HEK293 (cell line): ENCODE measurements at regions not wholly inside any gene's neighbourhood (a gene's known extent, or its start where the extent isn't known, plus 50 kb on each side); places are given as distances from the start of the nearest gene placed in this dataset.

Experiments
- CTCF ChIA-PET: fragments of 350-600 bp; formaldehyde crosslinking; extraction: SDS; loops from one replicate; lab custom pipeline; 2021; ENCODE audit warnings: antibody characterized with exemption; lab: Yijun Ruan, JAX
- POLR2A ChIA-PET: fragments of 300-600 bp; formaldehyde crosslinking; extraction: SDS; loops from one replicate; lab custom pipeline; 2020; ENCODE audit warnings: antibody characterized with exemption, inconsistent platforms; lab: Yijun Ruan, JAX
- H3K27ac ChIP-seq: fragments of 200-500 bp; sonication (Bioruptor generic); 2 replicates; pipeline ENCODE4 v1.5.1; 2014; ENCODE audit warnings: low read depth, low read length, control low read depth, inconsistent platforms; ENCODE audit errors: extremely low read depth
- H3K36me3 ChIP-seq, 2 experiments: fragments of 200-500 bp in 1 of 2; sonication (Bioruptor generic) in 1 of 2; 1 replicate in 1 of 2; 2 replicates in 1 of 2; pipeline ENCODE4 v1.5.1; 2014 to 2017; ENCODE audit warnings: inconsistent platforms in 2 of 2, low read length in 2 of 2; ENCODE audit not compliant: control insufficient read depth in 2 of 2, insufficient read depth in 1 of 2
- H3K4me1 ChIP-seq: fragments of 200-500 bp; sonication (Bioruptor generic); 2 replicates; pipeline ENCODE4 v1.5.1; 2014; ENCODE audit warnings: mild to moderate bottlenecking, low read length, inconsistent platforms; ENCODE audit not compliant: control insufficient read depth, insufficient read depth
- H3K4me3 ChIP-seq: 2 replicates; pipeline ENCODE4 v1.5.1; 2011; ENCODE audit warnings: low read depth, mild to moderate bottlenecking, control low read depth, low read length, moderate library complexity
- H3K9me3 ChIP-seq: fragments of 200-500 bp; sonication (Bioruptor generic); 2 replicates; pipeline ENCODE4 v1.5.1; 2014; ENCODE audit warnings: low read depth, low read length, inconsistent platforms; ENCODE audit not compliant: control insufficient read depth, insufficient read depth
- BCL11B ChIP-seq: fragments of 450-650 bp; formaldehyde crosslinking; IDR thresholded peaks from 2 replicates; pipeline ENCODE4 v1.5.1; 2016; ENCODE audit warnings: low read depth, missing biosample characterization, missing genetic modification characterization
- GLIS1 ChIP-seq: fragments of 450-650 bp; formaldehyde crosslinking; IDR thresholded peaks from 2 replicates; pipeline ENCODE4 v1.5.1; 2016; ENCODE audit warnings: missing biosample characterization, missing genetic modification characterization
- MYNN ChIP-seq: fragments of 450-650 bp; formaldehyde crosslinking; IDR thresholded peaks from 2 replicates; pipeline ENCODE4 v1.5.1; 2016; ENCODE audit warnings: missing biosample characterization, missing genetic modification characterization, borderline replicate concordance
- MZF1 ChIP-seq: fragments of 450-650 bp; formaldehyde crosslinking; IDR thresholded peaks from 2 replicates; pipeline ENCODE4 v1.5.1; 2017; ENCODE audit warnings: missing biosample characterization, missing genetic modification characterization, borderline replicate concordance
- SCRT1 ChIP-seq: fragments of 450-650 bp; formaldehyde crosslinking; IDR thresholded peaks from 2 replicates; pipeline ENCODE4 v1.5.1; 2016; ENCODE audit warnings: missing biosample characterization, missing genetic modification characterization, borderline replicate concordance
- ZBTB1 ChIP-seq: fragments of 450-650 bp; formaldehyde crosslinking; IDR thresholded peaks from 2 replicates; pipeline ENCODE4 v1.5.1; 2016; ENCODE audit warnings: missing biosample characterization, missing genetic modification characterization
- ZFP37 ChIP-seq: fragments of 450-650 bp; formaldehyde crosslinking; IDR thresholded peaks from 2 replicates; pipeline ENCODE4 v1.5.1; 2016; ENCODE audit warnings: missing biosample characterization, missing genetic modification characterization
- ZNF114 ChIP-seq: fragments of 450-650 bp; formaldehyde crosslinking; IDR thresholded peaks from 2 replicates; pipeline ENCODE4 v1.5.0; 2017; ENCODE audit warnings: missing biosample characterization, missing genetic modification characterization
- ZNF16 ChIP-seq: fragments of 450-650 bp; formaldehyde crosslinking; IDR thresholded peaks from 2 replicates; pipeline ENCODE4 v1.5.1; 2016; ENCODE audit warnings: low read depth, missing biosample characterization, missing genetic modification characterization
- ZNF19 ChIP-seq: fragments of 450-650 bp; formaldehyde crosslinking; IDR thresholded peaks from 2 replicates; pipeline ENCODE4; 2016; ENCODE audit warnings: missing biosample characterization, missing genetic modification characterization, low read depth
- ZNF211 ChIP-seq: fragments of 450-650 bp; formaldehyde crosslinking; IDR thresholded peaks from 2 replicates; pipeline ENCODE4 v1.5.1; 2016; ENCODE audit warnings: low read depth, missing biosample characterization, missing genetic modification characterization
- ZNF239 ChIP-seq: fragments of 450-650 bp; formaldehyde crosslinking; IDR thresholded peaks from 2 replicates; pipeline ENCODE4 v1.5.1; 2016; ENCODE audit warnings: missing biosample characterization, missing genetic modification characterization
- ZNF266 ChIP-seq: fragments of 450-650 bp; formaldehyde crosslinking; IDR thresholded peaks from 2 replicates; pipeline ENCODE4 v1.5.1; 2016; ENCODE audit warnings: missing biosample characterization, missing genetic modification characterization, low read depth
- ZNF341 ChIP-seq: fragments of 450-650 bp; formaldehyde crosslinking; IDR thresholded peaks from 2 replicates; pipeline ENCODE4; 2016; ENCODE audit warnings: low read depth, missing biosample characterization, missing genetic modification characterization
- ZNF433 ChIP-seq: fragments of 450-650 bp; formaldehyde crosslinking; IDR thresholded peaks from 2 replicates; pipeline ENCODE4 v1.5.1; 2016; ENCODE audit warnings: missing biosample characterization, missing genetic modification characterization, low read depth
- ZNF48 ChIP-seq: fragments of 450-650 bp; formaldehyde crosslinking; IDR thresholded peaks from 2 replicates; pipeline ENCODE4 v1.5.1; 2016; ENCODE audit warnings: missing biosample characterization, missing genetic modification characterization
- ZNF501 ChIP-seq: fragments of 450-650 bp; formaldehyde crosslinking; IDR thresholded peaks from 2 replicates; pipeline ENCODE4 v1.5.1; 2016; ENCODE audit warnings: missing biosample characterization, missing genetic modification characterization
- ZNF521 ChIP-seq: fragments of 450-650 bp; formaldehyde crosslinking; IDR thresholded peaks from 2 replicates; pipeline ENCODE4 v1.5.1; 2017; ENCODE audit warnings: missing biosample characterization, mild to moderate bottlenecking, missing genetic modification characterization
- ZNF549 ChIP-seq: fragments of 450-650 bp; IDR thresholded peaks from 2 replicates; pipeline ENCODE4 v1.5.1; 2018; ENCODE audit warnings: missing biosample characterization, missing genetic modification characterization, mild to moderate bottlenecking, inconsistent platforms, moderate library complexity
- ZNF561 ChIP-seq: fragments of 450-650 bp; IDR thresholded peaks from 2 replicates; pipeline ENCODE4 v1.5.1; 2018; ENCODE audit warnings: missing biosample characterization, missing genetic modification characterization, borderline replicate concordance
- ZNF585B ChIP-seq: fragments of 450-650 bp; formaldehyde crosslinking; IDR thresholded peaks from 2 replicates; pipeline ENCODE4 v1.5.1; 2016; ENCODE audit warnings: missing biosample characterization, missing genetic modification characterization
- ZNF623 ChIP-seq: fragments of 450-650 bp; formaldehyde crosslinking; IDR thresholded peaks from 2 replicates; pipeline ENCODE4 v1.5.1; 2016; ENCODE audit warnings: missing biosample characterization, missing genetic modification characterization
- ZNF701 ChIP-seq: fragments of 450-650 bp; formaldehyde crosslinking; IDR thresholded peaks from 2 replicates; pipeline ENCODE4 v1.5.1; 2016; ENCODE audit warnings: missing biosample characterization, missing genetic modification characterization
- ZNF76 ChIP-seq: fragments of 450-650 bp; formaldehyde crosslinking; IDR thresholded peaks from 2 replicates; pipeline ENCODE4; 2016; ENCODE audit warnings: low read depth, missing biosample characterization, missing genetic modification characterization, borderline replicate concordance
- ZNF777 ChIP-seq: fragments of 450-650 bp; formaldehyde crosslinking; IDR thresholded peaks from 2 replicates; pipeline ENCODE4 v1.5.1; 2017; ENCODE audit warnings: missing biosample characterization, missing genetic modification characterization, borderline replicate concordance
- ZNF785 ChIP-seq: fragments of 450-650 bp; formaldehyde crosslinking; IDR thresholded peaks from 2 replicates; pipeline ENCODE4 v1.5.1; 2016; ENCODE audit warnings: missing biosample characterization, missing genetic modification characterization
- TF ChIP-seq, protein P1 (sequence below): fragments of 450-650 bp; formaldehyde crosslinking; conservative IDR thresholded peaks from 2 replicates; pipeline ENCODE4 v1.5.1; 2016; ENCODE audit warnings: low read depth, missing biosample characterization, missing genetic modification characterization
- TF ChIP-seq, protein P2 (sequence below): fragments of 450-650 bp; formaldehyde crosslinking; IDR thresholded peaks from 2 replicates; pipeline ENCODE4; 2016; ENCODE audit warnings: missing biosample characterization, missing genetic modification characterization
- TF ChIP-seq, protein P3 (sequence below): fragments of 450-650 bp; formaldehyde crosslinking; IDR thresholded peaks from 2 replicates; pipeline ENCODE4 v1.5.1; 2016; ENCODE audit warnings: missing biosample characterization, missing genetic modification characterization

DNA sequence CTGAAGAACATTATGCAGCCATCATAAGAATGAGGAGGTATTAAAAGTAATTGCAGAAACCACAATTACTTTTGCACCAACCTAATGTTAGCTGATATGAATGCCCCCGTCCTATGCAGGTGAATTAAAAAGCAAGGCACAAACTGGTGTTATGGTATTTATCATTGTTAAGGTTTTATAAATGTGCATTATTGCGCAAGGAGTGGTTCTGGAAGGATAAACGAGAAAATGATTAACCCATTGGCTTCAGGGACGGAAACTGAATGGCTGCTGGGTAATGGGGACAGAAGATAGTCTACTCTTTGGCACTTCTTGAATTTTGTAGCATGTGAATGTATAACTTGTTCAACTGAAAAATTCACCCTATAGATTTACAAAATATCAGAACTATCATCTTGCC lies 148.6 kb upstream of the SALL4 start:
- Histone ChIP-seq H3K4me1 (no peaks in the 10 kb centered on the region), H3K27ac (no peak overlapping the region), H3K36me3 (no peaks in the 10 kb centered on the region), H3K9me3 (no peaks in the 10 kb centered on the region), H3K4me3 (no peak overlapping the region)
- CTCF ChIA-PET = interaction anchor here (0.5 kb wide), 1 partner anchor 239 kb away, joined by 3 read pairs; no protein-coding TSS in a partner anchor
- POLR2A ChIA-PET = no interaction called here
- TF ChIP-seq ZNF266 (tag by site-specific recombination) = no peak
- no peak for TF ChIP-seq MYNN
- no peak for TF ChIP-seq ZNF433
- TF ChIP-seq ZNF623 = no peak
- TF ChIP-seq ZNF521 = no peak
- TF ChIP-seq, protein P1, sequence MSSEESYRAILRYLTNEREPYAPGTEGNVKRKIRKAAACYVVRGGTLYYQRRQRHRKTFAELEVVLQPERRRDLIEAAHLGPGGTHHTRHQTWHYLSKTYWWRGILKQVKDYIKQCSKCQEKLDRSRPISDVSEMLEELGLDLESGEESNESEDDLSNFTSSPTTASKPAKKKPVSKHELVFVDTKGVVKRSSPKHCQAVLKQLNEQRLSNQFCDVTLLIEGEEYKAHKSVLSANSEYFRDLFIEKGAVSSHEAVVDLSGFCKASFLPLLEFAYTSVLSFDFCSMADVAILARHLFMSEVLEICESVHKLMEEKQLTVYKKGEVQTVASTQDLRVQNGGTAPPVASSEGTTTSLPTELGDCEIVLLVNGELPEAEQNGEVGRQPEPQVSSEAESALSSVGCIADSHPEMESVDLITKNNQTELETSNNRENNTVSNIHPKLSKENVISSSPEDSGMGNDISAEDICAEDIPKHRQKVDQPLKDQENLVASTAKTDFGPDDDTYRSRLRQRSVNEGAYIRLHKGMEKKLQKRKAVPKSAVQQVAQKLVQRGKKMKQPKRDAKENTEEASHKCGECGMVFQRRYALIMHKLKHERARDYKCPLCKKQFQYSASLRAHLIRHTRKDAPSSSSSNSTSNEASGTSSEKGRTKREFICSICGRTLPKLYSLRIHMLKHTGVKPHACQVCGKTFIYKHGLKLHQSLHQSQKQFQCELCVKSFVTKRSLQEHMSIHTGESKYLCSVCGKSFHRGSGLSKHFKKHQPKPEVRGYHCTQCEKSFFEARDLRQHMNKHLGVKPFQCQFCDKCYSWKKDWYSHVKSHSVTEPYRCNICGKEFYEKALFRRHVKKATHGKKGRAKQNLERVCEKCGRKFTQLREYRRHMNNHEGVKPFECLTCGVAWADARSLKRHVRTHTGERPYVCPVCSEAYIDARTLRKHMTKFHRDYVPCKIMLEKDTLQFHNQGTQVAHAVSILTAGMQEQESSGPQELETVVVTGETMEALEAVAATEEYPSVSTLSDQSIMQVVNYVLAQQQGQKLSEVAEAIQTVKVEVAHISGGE (tag by site-specific recombination) = no peak
- TF ChIP-seq, protein P2, sequence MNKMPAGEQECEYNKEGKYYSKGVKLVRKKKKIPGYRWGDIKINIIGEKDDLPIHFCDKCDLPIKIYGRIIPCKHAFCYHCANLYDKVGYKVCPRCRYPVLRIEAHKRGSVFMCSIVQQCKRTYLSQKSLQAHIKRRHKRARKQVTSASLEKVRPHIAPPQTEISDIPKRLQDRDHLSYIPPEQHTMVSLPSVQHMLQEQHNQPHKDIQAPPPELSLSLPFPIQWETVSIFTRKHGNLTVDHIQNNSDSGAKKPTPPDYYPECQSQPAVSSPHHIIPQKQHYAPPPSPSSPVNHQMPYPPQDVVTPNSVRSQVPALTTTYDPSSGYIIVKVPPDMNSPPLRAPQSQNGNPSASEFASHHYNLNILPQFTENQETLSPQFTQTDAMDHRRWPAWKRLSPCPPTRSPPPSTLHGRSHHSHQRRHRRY (tag by site-specific recombination) = no peak
- TF ChIP-seq ZNF701 (tag by site-specific recombination) = no peak
- no peak for TF ChIP-seq ZNF239 (tag by site-specific recombination)
- no peak for TF ChIP-seq ZNF785
- TF ChIP-seq ZNF19 (tag by site-specific recombination) = no peak
- no peak for TF ChIP-seq ZNF16 (tag by site-specific recombination)
- TF ChIP-seq ZNF561 (tag by site-specific recombination) = no peak
- no peak for TF ChIP-seq BCL11B (tag by site-specific recombination)
- no peak for TF ChIP-seq ZNF549 (tag by site-specific recombination)
- no peak for TF ChIP-seq ZNF76 (tag by site-specific recombination)
- TF ChIP-seq, all 188 proteins: peak for 0

DNA sequence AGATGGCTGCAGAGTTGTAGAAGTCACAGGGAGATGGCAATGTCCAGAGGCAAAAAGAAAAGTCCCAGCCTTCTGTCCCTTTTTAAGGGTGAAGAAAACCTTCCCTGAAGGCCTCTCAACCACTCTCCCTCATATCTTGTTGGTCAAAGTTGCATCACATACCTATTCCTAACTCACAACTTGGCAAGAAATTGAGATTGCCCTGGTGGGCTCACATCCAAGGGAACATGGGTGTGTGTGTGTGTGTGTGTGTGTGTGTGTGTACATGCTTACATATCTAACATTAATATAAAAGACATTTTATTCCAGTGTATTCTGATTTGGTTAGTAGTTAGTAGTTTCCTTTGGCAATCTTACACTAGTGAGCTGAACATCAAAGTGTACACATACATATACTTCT lies 144.3 kb upstream of the SALL4 start:
- Histone ChIP-seq H3K9me3 (no peaks in the 10 kb centered on the region), H3K4me1 (no peaks in the 10 kb centered on the region), H3K36me3 (no peaks in the 10 kb centered on the region), H3K4me3 (no peak overlapping the region), H3K27ac (no peak overlapping the region)
- CTCF ChIA-PET = interaction anchor here (1.2 kb wide), 1 partner anchor 19 kb away, joined by 3 read pairs; no protein-coding TSS in a partner anchor
- POLR2A ChIA-PET = no interaction called here
- TF ChIP-seq ZNF585B (tag by site-specific recombination) (no peak), GLIS1 (tag by site-specific recombination) (no peak), ZNF114 (tag by site-specific recombination) (no peak), ZNF777 (tag by site-specific recombination) (no peak), ZNF48 (tag by site-specific recombination) (no peak), ZNF341 (tag by site-specific recombination) (no peak), SCRT1 (tag by site-specific recombination) (no peak), ZBTB1 (tag by site-specific recombination) (no peak), ZFP37 (tag by site-specific recombination) (no peak), MZF1 (no peak), ZNF501 (tag by site-specific recombination) (no peak), ZNF211 (no peak)
- TF ChIP-seq, protein P3, sequence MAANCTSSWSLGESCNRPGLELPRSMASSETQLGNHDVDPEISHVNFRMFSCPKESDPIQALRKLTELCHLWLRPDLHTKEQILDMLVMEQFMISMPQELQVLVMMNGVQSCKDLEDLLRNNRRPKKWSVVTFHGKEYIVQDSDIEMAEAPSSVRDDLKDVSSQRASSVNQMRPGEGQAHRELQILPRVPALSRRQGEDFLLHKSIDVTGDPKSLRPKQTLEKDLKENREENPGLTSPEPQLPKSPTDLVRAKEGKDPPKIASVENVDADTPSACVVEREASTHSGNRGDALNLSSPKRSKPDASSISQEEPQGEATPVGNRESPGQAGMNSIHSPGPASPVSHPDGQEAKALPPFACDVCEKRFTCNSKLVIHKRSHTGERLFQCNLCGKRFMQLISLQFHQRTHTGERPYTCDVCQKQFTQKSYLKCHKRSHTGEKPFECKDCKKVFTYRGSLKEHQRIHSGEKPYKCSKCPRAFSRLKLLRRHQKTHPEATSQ (tag by site-specific recombination) = no peak
